GM23248 (cell line): ENCODE measurements at regions not wholly inside any gene's neighbourhood (a gene's known extent, or its start where the extent isn't known, plus 50 kb on each side); places are given as distances from the start of the nearest gene placed in this dataset.

Experiments used
- DNase-seq: peaks from one replicate; pipeline ENCODE4 v3.0.0-alpha.2; 2015
- H2AFZ ChIP-seq: fragments of 200-600 bp; sonication (generic); 2 replicates; pipeline ENCODE4 v1.6.1; 2016; ENCODE audit warnings: antibody characterized with exemption
- H3F3A ChIP-seq: fragments of 200-600 bp; sonication (generic); 2 replicates; pipeline ENCODE4 v1.6.1; 2016; ENCODE audit warnings: mild to moderate bottlenecking, antibody characterized with exemption, mixed run types; ENCODE audit not compliant: insufficient read depth
- H3K27ac ChIP-seq: fragments of 200-600 bp; sonication (generic); 2 replicates; pipeline ENCODE4 v1.5.1; 2016; ENCODE audit warnings: mild to moderate bottlenecking
- H3K27me3 ChIP-seq: fragments of 200-600 bp; sonication (generic); replicated peaks from 2 replicates; pipeline ENCODE4 v1.6.1; 2016; ENCODE audit warnings: mild to moderate bottlenecking; ENCODE audit not compliant: insufficient read depth
- H3K36me3 ChIP-seq: fragments of 200-600 bp; sonication (generic); 2 replicates; pipeline ENCODE4 v1.6.1; 2016; ENCODE audit warnings: low read depth, mild to moderate bottlenecking
- H3K4me1 ChIP-seq: fragments of 200-600 bp; sonication (generic); 2 replicates; pipeline ENCODE4 v1.6.1; 2016; ENCODE audit warnings: mild to moderate bottlenecking; ENCODE audit not compliant: insufficient read depth
- H3K4me2 ChIP-seq: fragments of 200-600 bp; sonication (generic); one replicate; pipeline ENCODE4 v1.6.1; 2016; ENCODE audit warnings: mild to moderate bottlenecking; ENCODE audit not compliant: unreplicated experiment
- H3K4me3 ChIP-seq: fragments of 200-600 bp; sonication (generic); 2 replicates; pipeline ENCODE4 v1.5.1; 2016; ENCODE audit warnings: mild to moderate bottlenecking
- H3K79me2 ChIP-seq: fragments of 200-600 bp; sonication (generic); 2 replicates; pipeline ENCODE4 v1.6.1; 2016; ENCODE audit warnings: mild to moderate bottlenecking; ENCODE audit not compliant: insufficient read depth
- H3K9ac ChIP-seq: fragments of 200-600 bp; sonication (generic); 2 replicates; pipeline ENCODE4 v1.6.1; 2016; ENCODE audit warnings: mild to moderate bottlenecking
- H3K9me2 ChIP-seq: fragments of 200-600 bp; sonication (generic); 2 replicates; pipeline ENCODE4 v1.6.1; 2016; ENCODE audit warnings: mixed run types, mild to moderate bottlenecking, moderate library complexity; ENCODE audit not compliant: insufficient read depth
- H3K9me3 ChIP-seq: fragments of 200-600 bp; sonication (generic); one replicate; pipeline ENCODE4 v1.6.1; 2017; ENCODE audit warnings: low read depth
- H4K20me1 ChIP-seq: fragments of 200-600 bp; sonication (generic); 2 replicates; pipeline ENCODE4 v1.6.0; 2016; ENCODE audit not compliant: insufficient read depth
- EZH2 ChIP-seq: fragments of 200-600 bp; sonication (generic); IDR thresholded peaks from 2 replicates; pipeline ENCODE4 v1.6.1; 2018; ENCODE audit warnings: antibody characterized with exemption, mild to moderate bottlenecking; ENCODE audit not compliant: insufficient read depth, poor library complexity, severe bottlenecking
- EZH2phosphoT487 ChIP-seq: fragments of 200-600 bp; sonication (generic); IDR thresholded peaks from 2 replicates; pipeline ENCODE4 v1.6.1; 2018; ENCODE audit warnings: antibody characterized with exemption, moderate library complexity, mild to moderate bottlenecking, low read depth; ENCODE audit not compliant: insufficient read depth
- WGBS, 2 experiments: methylation state at CpG; one replicate each; pipeline ENCODE4 v1.1.6; 2015 to 2017; ENCODE audit warnings: low lambda C conversion rate in 2 of 2, low coverage in 1 of 2; ENCODE audit errors: missing lambda C conversion rate in 2 of 2; 5-methylcytosine and 5-hydroxymethylcytosine counted together
- in situ Hi-C: fragments of 300-500 bp; cut with MboI; formaldehyde crosslinking; loops from 2 replicates; pipeline ENCODE4 v1.15.0; 2020

- in situ Hi-C loops = no loop called here
- TF ChIP-seq EZH2 = no peak
- no peak for TF ChIP-seq EZH2phosphoT487
- WGBS, 2 experiments = 42 to 56% methylated on average over 1 of the region's 1 CpG
- DNase-seq = no peak
- Histone ChIP-seq H3K9me2 (no peaks in the 10 kb centered on the region), H3K27me3 (no peaks in the 10 kb centered on the region), H2AFZ (no peak overlapping the region), H3K27ac (no peak overlapping the region), H3K36me3 (no peaks in the 10 kb centered on the region), H4K20me1 (no peaks in the 10 kb centered on the region), H3K4me2 (no peak overlapping the region), H3K79me2 (no peaks in the 10 kb centered on the region), H3K4me1 (no peaks in the 10 kb centered on the region), H3F3A (no peaks in the 10 kb centered on the region), H3K4me3 (no peak overlapping the region), H3K9ac (no peak overlapping the region), H3K9me3 (no peaks in the 10 kb centered on the region)
These were observed 207.7 kb upstream of the KAZN start for GRCh38 chr1:14390816-14391215.

GRCh38 chr1:14392161-14392858 lies 206.2 kb upstream of the KAZN start:
- 79 to 81% methylated on average over 12 of the region's 12 CpGs for WGBS, 2 experiments

GRCh38 chr1:14392859-14393365 lies 205.6 kb upstream of the KAZN start:
- Histone ChIP-seq H3F3A (no peaks in the 10 kb centered on the region), H3K79me2 (no peaks in the 10 kb centered on the region), H3K9me3 (no peaks in the 10 kb centered on the region)

More at GRCh38 chr1:14392161-14392858, 206.2 kb upstream of the KAZN start:
- Histone ChIP-seq H2AFZ (no peak overlapping the region), H3K79me2 (no peaks in the 10 kb centered on the region), H3K4me3 (no peak overlapping the region), H3K9me2 (no peaks in the 10 kb centered on the region), H3F3A (no peaks in the 10 kb centered on the region), H3K27me3 (no peaks in the 10 kb centered on the region), H3K4me1 (no peaks in the 10 kb centered on the region), H4K20me1 (no peaks in the 10 kb centered on the region), H3K27ac (no peak overlapping the region), H3K4me2 (no peak overlapping the region), H3K36me3 (no peaks in the 10 kb centered on the region), H3K9me3 (no peaks in the 10 kb centered on the region), H3K9ac (no peak overlapping the region)
- in situ Hi-C loops = no loop called here
- TF ChIP-seq EZH2phosphoT487 = no peak
- TF ChIP-seq EZH2 = no peak
- no peak for DNase-seq

GRCh38 chr1:14396100-14396499 lies 202.4 kb upstream of the KAZN start:
- H3K4me2 ChIP-seq = no peak overlapping the region
- WGBS, 2 experiments = 61 to 79% methylated on average over 2 to 5 of the region's 5 CpGs
- no peak for DNase-seq
- TF ChIP-seq EZH2phosphoT487 = no peak
- H3K27me3 ChIP-seq = no peaks in the 10 kb centered on the region; the same call in 1 of the 2 replicates
- no peak overlapping the region for H3K9ac ChIP-seq
- in situ Hi-C loops = no loop called here
- no peak overlapping the region for H2AFZ ChIP-seq
- H3K4me1 ChIP-seq = no peaks in the 10 kb centered on the region
- H4K20me1 ChIP-seq = no peaks in the 10 kb centered on the region
- no peaks in the 10 kb centered on the region for H3K9me3 ChIP-seq
- H3K4me3 ChIP-seq = no peak overlapping the region
- no peaks in the 10 kb centered on the region for H3K9me2 ChIP-seq
- H3F3A ChIP-seq = no peaks in the 10 kb centered on the region
- no peaks in the 10 kb centered on the region for H3K36me3 ChIP-seq
- no peak overlapping the region for H3K27ac ChIP-seq
- H3K79me2 ChIP-seq = no peaks in the 10 kb centered on the region

More at GRCh38 chr1:14392859-14393365, 205.6 kb upstream of the KAZN start:
- DNase-seq = no peak
- Histone ChIP-seq H3K4me2 (no peak overlapping the region), H3K9me2 (no peaks in the 10 kb centered on the region), H3K4me1 (no peaks in the 10 kb centered on the region), H3K27ac (no peak overlapping the region), H4K20me1 (no peaks in the 10 kb centered on the region), H3K36me3 (no peaks in the 10 kb centered on the region), H3K27me3 (no peaks in the 10 kb centered on the region), H2AFZ (no peak overlapping the region), H3K9ac (no peak overlapping the region), H3K4me3 (no peak overlapping the region)
- in situ Hi-C loops = no loop called here
- 68 to 73% methylated on average over 5 of the region's 5 CpGs for WGBS, 2 experiments
- TF ChIP-seq EZH2phosphoT487 (no peak), EZH2 (no peak)
